ENCODE measurements at regions not wholly inside any gene's neighbourhood (a gene's known extent, or its start where the extent isn't known, plus 50 kb on each side); places are given as distances from the start of the nearest gene placed in this dataset.
"Not testable (repeated sequence)": the region's sequence is repeated elsewhere in the genome, so short reads cannot be mapped to it uniquely, and the experiment has no call there.

DNA sequence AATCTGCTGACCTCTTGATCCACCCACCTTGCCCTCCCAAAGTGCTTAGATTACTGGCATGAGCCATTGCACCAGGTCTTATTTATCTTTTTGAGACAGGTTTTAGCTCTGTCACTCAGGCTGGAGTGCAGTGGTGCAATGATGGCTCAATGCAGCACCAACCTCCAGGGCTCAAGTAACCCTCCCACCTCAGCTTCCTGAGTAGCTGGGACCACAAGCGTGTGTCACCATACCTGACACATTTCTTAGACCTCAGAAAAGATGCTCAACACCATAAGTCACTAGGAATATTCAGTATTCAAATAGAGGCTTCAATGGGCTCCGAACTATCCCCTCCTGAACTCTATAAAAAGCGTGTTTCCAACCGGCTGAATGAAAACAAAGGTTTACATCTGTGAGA lies 268.6 kb upstream of the ZNF337 start:
- H3K36me3 Mint-ChIP-seq (ENCODE audit: low read depth, unreplicated experiment); H3K27me3 ChIP-seq (ENCODE audit: insufficient read depth, low read length); H3K4me2 ChIP-seq (ENCODE audit: low read length); H3K4me1 Mint-ChIP-seq (ENCODE audit: low read depth, unreplicated experiment); H3K36me3 ChIP-seq (ENCODE audit: insufficient read depth, low read length); H3K4me1 ChIP-seq (ENCODE audit: insufficient read depth, low read length); H3K79me2 ChIP-seq (ENCODE audit: insufficient read depth, low read length); FAIRE-seq; H3K27ac ChIP-seq (ENCODE audit: low read depth, low read length); DNase-seq (ENCODE audit: low read depth); H3K9ac ChIP-seq (ENCODE audit: low read length); H3K9me3 ChIP-seq (ENCODE audit: insufficient read depth, low read depth, low read length); H3K9me3 Mint-ChIP-seq (ENCODE audit: unreplicated experiment); H4K20me1 ChIP-seq (ENCODE audit: insufficient read depth, low read length); H2AFZ ChIP-seq (ENCODE audit: low read depth, low read length); H3K4me3 Mint-ChIP-seq (ENCODE audit: unreplicated experiment); H3K27ac Mint-ChIP-seq (ENCODE audit: unreplicated experiment); H3K4me3 ChIP-seq (ENCODE audit: insufficient read depth, low read depth, low read length); H3K27me3 Mint-ChIP-seq (ENCODE audit: low read depth, unreplicated experiment): not testable (repeated sequence)

DNA sequence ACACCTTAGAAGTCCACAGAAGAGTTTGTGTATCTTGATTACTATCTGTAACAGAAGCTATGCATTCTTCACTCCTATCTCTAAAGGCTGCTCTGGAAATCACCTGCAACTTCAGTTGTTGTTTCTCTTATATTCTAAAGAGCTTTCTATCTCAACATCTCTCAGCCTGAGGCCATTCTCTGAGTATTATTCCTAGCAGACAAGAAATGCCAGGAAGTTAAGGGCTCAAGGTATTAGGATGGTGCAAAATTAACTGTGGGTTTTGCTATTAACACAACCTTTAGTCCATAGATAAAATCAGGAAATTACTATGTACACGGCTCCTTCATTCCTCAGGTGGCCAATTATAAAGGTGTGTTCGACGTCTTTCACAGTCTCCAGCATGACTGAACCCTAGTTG lies 257.2 kb upstream of the ZNF337 start:
- H3K4me3 ChIP-seq (ENCODE audit: insufficient read depth, low read depth, low read length); H3K9ac ChIP-seq (ENCODE audit: low read length); DNase-seq (ENCODE audit: low read depth); H3K4me1 Mint-ChIP-seq (ENCODE audit: low read depth, unreplicated experiment); H3K36me3 ChIP-seq (ENCODE audit: insufficient read depth, low read length); H3K9me3 Mint-ChIP-seq (ENCODE audit: unreplicated experiment); H4K20me1 ChIP-seq (ENCODE audit: insufficient read depth, low read length); FAIRE-seq; H3K27me3 ChIP-seq (ENCODE audit: insufficient read depth, low read length); H3K79me2 ChIP-seq (ENCODE audit: insufficient read depth, low read length); H3K4me2 ChIP-seq (ENCODE audit: low read length); H3K4me1 ChIP-seq (ENCODE audit: insufficient read depth, low read length); H2AFZ ChIP-seq (ENCODE audit: low read depth, low read length); H3K9me3 ChIP-seq (ENCODE audit: insufficient read depth, low read depth, low read length); H3K36me3 Mint-ChIP-seq (ENCODE audit: low read depth, unreplicated experiment); H3K27ac ChIP-seq (ENCODE audit: low read depth, low read length); H3K27me3 Mint-ChIP-seq (ENCODE audit: low read depth, unreplicated experiment); H3K4me3 Mint-ChIP-seq (ENCODE audit: unreplicated experiment); H3K27ac Mint-ChIP-seq (ENCODE audit: unreplicated experiment): not testable (repeated sequence)

DNA sequence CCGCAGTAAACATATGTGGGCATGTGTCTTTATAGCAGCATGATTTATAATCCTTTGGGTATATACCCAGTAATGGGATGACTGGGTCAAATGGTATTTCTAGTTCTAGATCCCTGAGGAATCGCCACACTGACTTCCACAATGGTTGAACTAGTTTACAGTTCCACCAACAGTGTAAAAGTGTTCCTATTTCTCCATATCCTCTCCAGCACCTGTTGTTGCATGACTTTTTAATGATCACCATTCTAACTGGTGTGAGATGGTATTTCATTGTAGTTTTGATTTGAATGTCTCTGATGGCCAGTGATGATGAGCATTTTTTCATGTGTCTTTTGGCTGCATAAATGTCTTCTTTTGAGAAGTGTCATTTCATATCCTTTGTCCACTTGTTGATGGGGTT lies 238.6 kb upstream of the ZNF337 start:
- not testable (repeated sequence) for H4K20me1 ChIP-seq (ENCODE audit: insufficient read depth, low read length); H2AFZ ChIP-seq (ENCODE audit: low read depth, low read length); H3K27me3 ChIP-seq (ENCODE audit: insufficient read depth, low read length); H3K4me2 ChIP-seq (ENCODE audit: low read length); H3K4me3 ChIP-seq (ENCODE audit: insufficient read depth, low read depth, low read length); H3K4me1 ChIP-seq (ENCODE audit: insufficient read depth, low read length); H3K9me3 Mint-ChIP-seq (ENCODE audit: unreplicated experiment); H3K79me2 ChIP-seq (ENCODE audit: insufficient read depth, low read length); H3K27ac ChIP-seq (ENCODE audit: low read depth, low read length); FAIRE-seq; H3K4me3 Mint-ChIP-seq (ENCODE audit: unreplicated experiment); H3K9me3 ChIP-seq (ENCODE audit: insufficient read depth, low read depth, low read length); H3K9ac ChIP-seq (ENCODE audit: low read length); DNase-seq (ENCODE audit: low read depth); H3K27ac Mint-ChIP-seq (ENCODE audit: unreplicated experiment); H3K36me3 ChIP-seq (ENCODE audit: insufficient read depth, low read length); H3K36me3 Mint-ChIP-seq (ENCODE audit: low read depth, unreplicated experiment); H3K27me3 Mint-ChIP-seq (ENCODE audit: low read depth, unreplicated experiment)
- H3K4me1 Mint-ChIP-seq (ENCODE audit: low read depth, unreplicated experiment): peaks cover 11% of the 10 kb centered on the region

DNA sequence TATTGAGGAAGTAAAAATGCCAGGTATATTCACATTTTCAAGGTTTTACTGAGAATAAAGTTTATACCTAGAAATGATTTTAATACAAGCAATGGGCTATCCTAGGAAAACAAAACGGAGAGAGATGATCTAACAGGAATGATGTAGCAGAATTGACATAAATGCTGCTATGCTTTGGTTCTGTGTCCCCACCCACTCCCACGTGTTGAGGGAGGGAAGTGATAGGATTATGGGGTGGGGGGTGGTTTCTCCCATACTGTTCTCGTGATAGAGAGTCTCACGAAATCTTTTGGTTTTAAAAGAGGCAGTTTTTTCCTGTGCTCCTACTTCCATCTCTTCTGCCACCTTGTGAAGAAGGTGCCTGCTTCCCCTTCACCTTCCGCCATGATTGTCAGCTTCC lies 236.2 kb upstream of the ZNF337 start:
- H3K36me3 Mint-ChIP-seq (ENCODE audit: low read depth, unreplicated experiment); H3K9me3 Mint-ChIP-seq (ENCODE audit: unreplicated experiment); H3K79me2 ChIP-seq (ENCODE audit: insufficient read depth, low read length); H2AFZ ChIP-seq (ENCODE audit: low read depth, low read length); H3K27me3 ChIP-seq (ENCODE audit: insufficient read depth, low read length); H3K4me3 ChIP-seq (ENCODE audit: insufficient read depth, low read depth, low read length); H3K27me3 Mint-ChIP-seq (ENCODE audit: low read depth, unreplicated experiment); H3K36me3 ChIP-seq (ENCODE audit: insufficient read depth, low read length); H3K4me3 Mint-ChIP-seq (ENCODE audit: unreplicated experiment); H3K9me3 ChIP-seq (ENCODE audit: insufficient read depth, low read depth, low read length); DNase-seq (ENCODE audit: low read depth); H3K4me2 ChIP-seq (ENCODE audit: low read length); FAIRE-seq; H3K4me1 ChIP-seq (ENCODE audit: insufficient read depth, low read length); H3K9ac ChIP-seq (ENCODE audit: low read length); H4K20me1 ChIP-seq (ENCODE audit: insufficient read depth, low read length): not testable (repeated sequence)
- Mint-ChIP-seq H3K4me1 (ENCODE audit: low read depth, unreplicated experiment) (peaks cover 11% of the 10 kb centered on the region), H3K27ac (ENCODE audit: unreplicated experiment) (peak overlapping the region; percentile 97)
- peak overlapping the region; percentile 57 for H3K27ac ChIP-seq (ENCODE audit: low read depth, low read length)

DNA sequence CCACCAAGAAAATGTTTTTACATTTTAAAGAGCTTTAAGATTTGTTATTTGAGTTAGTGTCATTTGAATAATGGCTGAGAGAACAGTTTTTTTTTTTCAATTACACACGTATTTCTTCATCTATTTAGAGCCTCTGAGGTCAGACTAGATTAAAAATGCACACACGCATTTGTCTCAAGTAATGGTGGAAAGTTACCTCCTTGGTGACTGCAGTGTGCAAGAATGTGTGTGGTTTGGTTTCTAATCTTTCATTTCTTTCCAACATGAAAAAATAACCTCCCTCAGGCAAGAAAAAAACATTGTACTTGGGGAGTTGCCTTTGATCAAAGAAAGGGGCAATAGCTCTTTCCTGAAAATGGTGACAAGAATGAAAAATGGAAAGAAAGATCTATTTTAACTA lies 235.5 kb upstream of the ZNF337 start:
- peak; percentile 88 for DNase-seq (ENCODE audit: low read depth)
- H3K36me3 Mint-ChIP-seq (ENCODE audit: low read depth, unreplicated experiment); H3K27me3 ChIP-seq (ENCODE audit: insufficient read depth, low read length); H2AFZ ChIP-seq (ENCODE audit: low read depth, low read length); H3K79me2 ChIP-seq (ENCODE audit: insufficient read depth, low read length); H4K20me1 ChIP-seq (ENCODE audit: insufficient read depth, low read length); H3K36me3 ChIP-seq (ENCODE audit: insufficient read depth, low read length); H3K9me3 Mint-ChIP-seq (ENCODE audit: unreplicated experiment); H3K9me3 ChIP-seq (ENCODE audit: insufficient read depth, low read depth, low read length); FAIRE-seq; H3K27me3 Mint-ChIP-seq (ENCODE audit: low read depth, unreplicated experiment); H3K4me3 ChIP-seq (ENCODE audit: insufficient read depth, low read depth, low read length); H3K4me1 ChIP-seq (ENCODE audit: insufficient read depth, low read length); H3K4me3 Mint-ChIP-seq (ENCODE audit: unreplicated experiment): not testable (repeated sequence)
- Histone ChIP-seq H3K4me2 (ENCODE audit: low read length) (peak overlapping the region; percentile 22), H3K9ac (ENCODE audit: low read length) (peak overlapping the region; percentile 18), H3K27ac (ENCODE audit: low read depth, low read length) (peak overlapping the region; percentile 57)
- peak overlapping the region; percentile 92 for H3K27ac Mint-ChIP-seq (ENCODE audit: unreplicated experiment)
- peaks cover 11% of the 10 kb centered on the region for H3K4me1 Mint-ChIP-seq (ENCODE audit: low read depth, unreplicated experiment)

DNA sequence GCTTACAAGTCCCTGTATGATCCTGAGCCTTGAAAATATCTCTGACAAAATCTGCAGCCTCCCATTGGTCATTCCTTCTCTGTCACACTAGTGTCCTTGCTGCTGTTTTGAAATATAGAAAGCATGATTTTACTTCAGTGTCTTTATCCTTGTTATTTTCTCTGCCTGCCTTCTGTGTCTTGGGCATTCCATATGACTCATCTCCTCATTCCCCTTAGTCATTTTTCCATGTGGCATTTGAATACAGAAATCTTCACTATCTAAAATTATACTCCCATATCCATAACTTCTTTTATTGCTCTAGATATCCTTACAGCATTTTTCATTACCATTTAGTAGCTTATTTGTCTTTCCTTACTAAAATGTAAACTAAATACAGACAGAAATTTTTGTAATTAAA lies 205.7 kb upstream of the ZNF337 start:
- DNase-seq (ENCODE audit: low read depth): peak; percentile 4
- not testable (repeated sequence) for H2AFZ ChIP-seq (ENCODE audit: low read depth, low read length); FAIRE-seq

More for the DNA sequence above, 205.7 kb upstream of the ZNF337 start:
- not testable (repeated sequence) for H3K4me3 ChIP-seq (ENCODE audit: insufficient read depth, low read depth, low read length); H3K27ac ChIP-seq (ENCODE audit: low read depth, low read length); H3K4me3 Mint-ChIP-seq (ENCODE audit: unreplicated experiment); H3K4me1 ChIP-seq (ENCODE audit: insufficient read depth, low read length); H3K4me2 ChIP-seq (ENCODE audit: low read length); H3K9ac ChIP-seq (ENCODE audit: low read length); H3K9me3 Mint-ChIP-seq (ENCODE audit: unreplicated experiment); H3K27me3 ChIP-seq (ENCODE audit: insufficient read depth, low read length); H3K9me3 ChIP-seq (ENCODE audit: insufficient read depth, low read depth, low read length); H3K36me3 Mint-ChIP-seq (ENCODE audit: low read depth, unreplicated experiment); H4K20me1 ChIP-seq (ENCODE audit: insufficient read depth, low read length); H3K79me2 ChIP-seq (ENCODE audit: insufficient read depth, low read length); H3K27me3 Mint-ChIP-seq (ENCODE audit: low read depth, unreplicated experiment); H3K36me3 ChIP-seq (ENCODE audit: insufficient read depth, low read length)
- Mint-ChIP-seq H3K27ac (ENCODE audit: unreplicated experiment) (peak overlapping the region; percentile 93), H3K4me1 (ENCODE audit: low read depth, unreplicated experiment) (peaks cover 25% of the 10 kb centered on the region)
